MCF 10A (cell line): ENCODE measurements at regions not wholly inside any gene's neighbourhood (a gene's known extent, or its start where the extent isn't known, plus 50 kb on each side); places are given as distances from the start of the nearest gene placed in this dataset.
"Not testable (repeated sequence)": the region's sequence is repeated elsewhere in the genome, so short reads cannot be mapped to it uniquely, and the experiment has no call there.

Experiments used
- BruUV-seq: library from RNA; stranded (reverse); fragments of 400-500 nt; replicated peaks from 2 replicates; lab custom pipeline; 2021; lab: Mats Ljungman, UMichigan
- CTCF ChIA-PET: fragments of 300-600 bp; sonication (Branson Sonifier 250); formaldehyde crosslinking; extraction: SDS; loops from one replicate; lab custom pipeline; 2021; ENCODE audit warnings: antibody characterized with exemption, inconsistent platforms; lab: Yijun Ruan, JAX
- POLR2A ChIA-PET: fragments of 300-600, 350-650 bp; sonication (Branson Sonifier 250); formaldehyde crosslinking; extraction: SDS; loops from one replicate; lab custom pipeline; 2020; ENCODE audit warnings: antibody characterized with exemption, inconsistent platforms; lab: Yijun Ruan, JAX
- DNase-seq: peaks from one replicate; pipeline ENCODE4 v3.0.0-alpha.2; 2018; ENCODE audit not compliant: unreplicated experiment
- H3K27ac Mint-ChIP-seq: one replicate; pipeline ENCODE4 v1.8.0; 2022; ENCODE audit warnings: mild to moderate bottlenecking, low read depth, mixed read lengths; ENCODE audit not compliant: unreplicated experiment
- H3K27me3 Mint-ChIP-seq: one replicate; pipeline ENCODE4 v1.8.0; 2022; ENCODE audit warnings: mixed read lengths; ENCODE audit not compliant: insufficient read depth, unreplicated experiment
- H3K36me3 Mint-ChIP-seq: one replicate; pipeline ENCODE4 v1.8.0; 2022; ENCODE audit warnings: mild to moderate bottlenecking, moderate library complexity, mixed read lengths; ENCODE audit not compliant: insufficient read depth, unreplicated experiment
- H3K4me1 Mint-ChIP-seq: one replicate; pipeline ENCODE4 v1.8.0; 2022; ENCODE audit warnings: mixed read lengths; ENCODE audit not compliant: insufficient read depth, unreplicated experiment
- H3K4me3 Mint-ChIP-seq: one replicate; pipeline ENCODE4 v1.8.0; 2022; ENCODE audit warnings: mild to moderate bottlenecking, moderate library complexity, mixed read lengths; ENCODE audit not compliant: unreplicated experiment
- H3K9me3 Mint-ChIP-seq: one replicate; pipeline ENCODE4 v1.8.0; 2022; ENCODE audit warnings: mixed read lengths; ENCODE audit not compliant: unreplicated experiment
- CTCF ChIP-seq: fragments of 200-600 bp; IDR thresholded peaks from one replicate; pipeline ENCODE4 v1.8.0; 2022; ENCODE audit warnings: antibody characterized with exemption, mild to moderate bottlenecking; ENCODE audit not compliant: unreplicated experiment
- intact Hi-C: fragments of 100-400 bp; cut with micrococcal nuclease; formaldehyde crosslinking; loops from 2 replicates; pipeline ENCODE4 v1.14.1; 2022

DNA sequence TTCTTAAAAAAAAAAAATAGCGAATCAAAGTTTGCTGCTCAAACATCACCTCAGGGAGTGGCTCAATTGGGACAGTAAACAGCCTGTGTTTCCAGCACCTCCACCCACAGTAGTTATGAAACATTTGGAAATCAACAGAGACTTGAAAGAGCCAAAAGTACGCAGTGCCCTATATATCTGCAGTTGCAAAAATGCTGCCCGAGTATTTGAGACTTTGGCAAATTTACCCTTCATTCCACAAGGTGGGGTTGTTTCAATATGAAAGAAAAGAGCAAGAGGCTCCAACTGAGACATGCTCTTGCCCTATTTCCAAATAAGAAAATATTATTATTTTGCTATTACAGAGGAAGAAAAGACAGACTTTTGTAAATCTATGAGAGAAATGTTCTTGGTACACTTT, 851.1 kb upstream of the RAG2 start:
- Mint-ChIP-seq H3K27ac (no peak overlapping the region), H3K27me3 (no peaks in the 10 kb centered on the region), H3K9me3 (no peaks in the 10 kb centered on the region), H3K4me3 (no peak overlapping the region), H3K4me1 (no peaks in the 10 kb centered on the region), H3K36me3 (no peaks in the 10 kb centered on the region)
- intact Hi-C loops = loop anchor here (1.0 to 5.0 kb wide), 6 partner anchors 76 to 1917 kb away; no protein-coding TSS in a partner anchor
- peak; percentile 65 for TF ChIP-seq CTCF
- ChIA-PET CTCF (interaction anchor here (0.7 to 0.8 kb wide), 4 partner anchors 9 to 677 kb away, joined by 3 to 6 read pairs (median 4); no protein-coding TSS in a partner anchor), POLR2A (interaction anchor here (0.9 kb wide), 1 partner anchor 62 kb away, joined by 3 read pairs; no protein-coding TSS in a partner anchor)
- no TSS peak for BruUV-seq
- DNase-seq = peak; percentile 66

GRCh38 chr11:37442576-37442975, 844.5 kb upstream of the RAG2 start:
- Mint-ChIP-seq H3K36me3 (no peaks in the 10 kb centered on the region), H3K9me3 (no peaks in the 10 kb centered on the region), H3K4me1 (no peaks in the 10 kb centered on the region), H3K4me3 (no peak overlapping the region), H3K27ac (no peak overlapping the region), H3K27me3 (no peaks in the 10 kb centered on the region)
- no TSS peak for BruUV-seq
- DNase-seq = no peak
- no peak for TF ChIP-seq CTCF
- ChIA-PET CTCF (interaction anchor here (1.1 kb wide), 1 partner anchor 16 kb away, joined by 3 read pairs; no protein-coding TSS in a partner anchor), POLR2A (no interaction called here)
- intact Hi-C loops = no loop called here

GRCh38 chr11:37431633-37432230, 833.7 kb upstream of the RAG2 start:
- H3K36me3 Mint-ChIP-seq, H3K27ac Mint-ChIP-seq, H3K4me1 Mint-ChIP-seq, H3K9me3 Mint-ChIP-seq, intact Hi-C loops, POLR2A ChIA-PET, BruUV-seq, H3K27me3 Mint-ChIP-seq, DNase-seq, H3K4me3 Mint-ChIP-seq: not testable (repeated sequence)
- CTCF ChIA-PET = interaction anchor here (0.6 kb wide), 1 partner anchor 1786 kb away, joined by 3 read pairs; no protein-coding TSS in a partner anchor

GRCh38 chr11:37430966-37431632, 833.1 kb upstream of the RAG2 start:
- intact Hi-C loops, H3K4me1 Mint-ChIP-seq, H3K27me3 Mint-ChIP-seq, H3K36me3 Mint-ChIP-seq, H3K27ac Mint-ChIP-seq, BruUV-seq, POLR2A ChIA-PET, H3K4me3 Mint-ChIP-seq, DNase-seq, CTCF ChIA-PET, H3K9me3 Mint-ChIP-seq: not testable (repeated sequence)

GRCh38 chr11:37422511-37422910, 824.5 kb upstream of the RAG2 start:
- Mint-ChIP-seq H3K36me3 (no peaks in the 10 kb centered on the region), H3K9me3 (peaks cover 10% of the 10 kb centered on the region), H3K27me3 (no peaks in the 10 kb centered on the region), H3K4me3 (no peak overlapping the region), H3K4me1 (no peaks in the 10 kb centered on the region), H3K27ac (no peak overlapping the region)
- DNase-seq = no peak
- POLR2A ChIA-PET = no interaction called here
- no peak for TF ChIP-seq CTCF
- no TSS peak for BruUV-seq
- intact Hi-C loops = no loop called here
- CTCF ChIA-PET = interaction anchor here (0.5 kb wide), 1 partner anchor 19 kb away, joined by 3 read pairs; no protein-coding TSS in a partner anchor
